HG03442 (cell line): ENCODE measurements at regions not wholly inside any gene's neighbourhood (a gene's known extent, or its start where the extent isn't known, plus 50 kb on each side); places are given as distances from the start of the nearest gene placed in this dataset.
"Not testable (repeated sequence)": the region's sequence is repeated elsewhere in the genome, so short reads cannot be mapped to it uniquely, and the experiment has no call there.

Experiments
- ATAC-seq: cut with Tn5 transposase; IDR thresholded peaks from one replicate; pipeline ENCODE4 v1.9.1; 2021; ENCODE audit warnings: mild to moderate bottlenecking, moderate library complexity; ENCODE audit not compliant: unreplicated experiment

- ATAC-seq = no peak
These were observed 203.9 kb downstream of the HAO1 start for GRCh38 chr20:7736336-7736735.

GRCh38 chr20:7741866-7742265 is 198.4 kb downstream of the HAO1 start:
- ATAC-seq = no peak

GRCh38 chr20:7742479-7742878 is 197.8 kb downstream of the HAO1 start:
- no peak for ATAC-seq

- ATAC-seq = no peak
These were observed 195.8 kb downstream of the HAO1 start for GRCh38 chr20:7744411-7744810.

- no peak for ATAC-seq
These were observed 191.6 kb downstream of the HAO1 start for GRCh38 chr20:7748624-7749023.

GRCh38 chr20:7754102-7754501 is 186.2 kb downstream of the HAO1 start:
- no peak for ATAC-seq

GRCh38 chr20:7758406-7758805 is 181.9 kb downstream of the HAO1 start:
- ATAC-seq = no peak

GRCh38 chr20:7760247-7761031 is 179.8 kb downstream of the HAO1 start:
- ATAC-seq = no peak

- ATAC-seq = peak; percentile 93
These were observed 175.0 kb downstream of the HAO1 start for GRCh38 chr20:7765221-7765620.

- ATAC-seq = no peak
These were observed 170.2 kb downstream of the HAO1 start for GRCh38 chr20:7770046-7770445.

GRCh38 chr20:7770578-7770977 is 169.7 kb downstream of the HAO1 start:
- ATAC-seq = peak; percentile 98

GRCh38 chr20:7772371-7772770 is 167.9 kb downstream of the HAO1 start:
- no peak for ATAC-seq

- ATAC-seq = no peak
These were observed 166.7 kb downstream of the HAO1 start for GRCh38 chr20:7773511-7773910.

GRCh38 chr20:7775072-7775471 is 165.2 kb downstream of the HAO1 start:
- ATAC-seq = no peak

GRCh38 chr20:7776148-7776547 is 164.1 kb downstream of the HAO1 start:
- ATAC-seq = no peak

- no peak for ATAC-seq
These were observed 150.1 kb downstream of the HAO1 start for GRCh38 chr20:7790189-7790588.

- no peak for ATAC-seq
These were observed 147.9 kb downstream of the HAO1 start for GRCh38 chr20:7792150-7792869.

GRCh38 chr20:7798176-7798575 is 142.1 kb downstream of the HAO1 start:
- no peak for ATAC-seq

- ATAC-seq = no peak
These were observed 140.4 kb downstream of the HAO1 start for GRCh38 chr20:7799862-7800261.

- not testable (repeated sequence) for ATAC-seq
These were observed 136.7 kb downstream of the HAO1 start for GRCh38 chr20:7803411-7804151.

GRCh38 chr20:7806831-7807230 is 133.4 kb downstream of the HAO1 start:
- ATAC-seq = no peak

GRCh38 chr20:7817286-7817685 is 123.0 kb downstream of the HAO1 start:
- no peak for ATAC-seq
